ENCODE measurements at regions not wholly inside any gene's neighbourhood (a gene's known extent, or its start where the extent isn't known, plus 50 kb on each side); places are given as distances from the start of the nearest gene placed in this dataset.
"Not testable (repeated sequence)": the region's sequence is repeated elsewhere in the genome, so short reads cannot be mapped to it uniquely, and the experiment has no call there.

- DNase-seq, result no peak
Measured at GRCh38 chr14:43532825-43533416, 974.2 kb downstream of the FSCB start.

- DNase-seq, result no peak
Measured at GRCh38 chr14:43528321-43528720, 978.8 kb downstream of the FSCB start.

- no peak for DNase-seq
Measured at GRCh38 chr14:43525658-43526057, 981.4 kb downstream of the FSCB start.

GRCh38 chr14:43522901-43523300 lies 984.2 kb downstream of the FSCB start:
- DNase-seq, result no peak

DNA sequence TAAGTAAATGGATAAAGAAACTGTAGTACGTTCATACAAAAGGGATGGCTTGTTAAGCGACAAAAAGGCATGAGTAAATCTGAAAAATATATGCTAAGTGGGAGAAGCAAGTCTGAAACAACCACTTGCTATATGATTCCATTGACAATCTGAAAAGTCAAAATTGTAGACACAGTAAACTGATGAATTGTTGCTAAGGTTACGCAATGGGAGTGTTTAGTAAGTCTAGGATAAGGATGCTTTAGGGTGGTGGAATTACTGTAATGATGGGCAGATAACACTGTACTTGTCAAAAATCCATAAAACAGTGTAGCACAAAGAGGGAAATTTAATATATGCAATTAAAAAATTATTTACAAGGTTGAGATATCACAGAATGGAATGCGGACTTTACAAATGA lies 984.9 kb downstream of the FSCB start:
- no peak for DNase-seq

- DNase-seq, result no peak
Measured at GRCh38 chr14:43503508-43503907, 1003.6 kb downstream of the FSCB start.

- DNase-seq, result not testable (repeated sequence)
Measured at GRCh38 chr14:43492359-43492758, 1014.7 kb downstream of the FSCB start.

DNA sequence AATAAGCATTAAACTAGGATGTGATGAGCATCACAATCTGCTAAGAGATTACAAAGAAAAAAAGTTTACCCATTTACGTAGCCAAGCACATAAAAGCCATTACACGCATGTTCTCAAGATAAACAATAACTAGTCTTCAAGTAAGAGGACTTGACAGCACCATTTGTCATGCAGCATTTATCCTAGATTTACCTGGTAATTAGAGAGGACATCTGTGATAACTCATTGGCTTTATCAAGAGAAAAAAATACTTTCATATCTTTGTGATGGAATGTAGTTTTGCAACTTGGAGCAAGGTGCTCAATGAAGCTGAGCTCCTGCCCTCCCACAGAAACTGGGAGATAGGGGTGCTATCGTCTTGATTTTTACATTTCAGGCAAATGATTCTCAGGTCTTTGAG lies 1023.7 kb downstream of the FSCB start:
- DNase-seq, result no peak

GRCh38 chr14:43481864-43482263 lies 1025.2 kb downstream of the FSCB start:
- DNase-seq, result no peak

DNA sequence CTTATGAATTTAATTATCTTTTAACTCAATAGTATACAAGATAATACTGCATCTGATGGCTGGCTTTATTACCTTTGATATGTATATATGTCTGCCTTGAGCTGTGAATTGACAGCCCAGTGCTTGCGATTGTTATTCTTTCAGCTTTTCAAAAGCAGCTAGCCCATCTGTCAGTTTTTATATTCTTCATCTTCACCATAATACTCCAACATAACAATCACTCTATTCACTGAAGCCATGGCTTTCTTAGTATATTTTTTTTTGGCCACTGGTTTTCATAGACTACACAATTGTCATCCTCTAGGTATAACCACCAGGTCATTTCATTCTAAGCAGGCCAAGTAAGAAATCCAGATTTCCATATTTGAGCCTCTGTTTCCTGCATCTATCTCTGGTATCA lies 1026.1 kb downstream of the FSCB start:
- DNase-seq, result no peak

- DNase-seq, result no peak
Measured at GRCh38 chr14:43479596-43480195, 1027.4 kb downstream of the FSCB start.

- DNase-seq, result no peak
Measured at GRCh38 chr14:43476822-43477221, 1030.3 kb downstream of the FSCB start.

GRCh38 chr14:43475757-43476156 lies 1031.3 kb downstream of the FSCB start:
- DNase-seq, result no peak

GRCh38 chr14:43471595-43471994 lies 1035.5 kb downstream of the FSCB start:
- no peak for DNase-seq

- no peak for DNase-seq
Measured at GRCh38 chr14:43464968-43465367, 1042.1 kb downstream of the FSCB start.

DNA sequence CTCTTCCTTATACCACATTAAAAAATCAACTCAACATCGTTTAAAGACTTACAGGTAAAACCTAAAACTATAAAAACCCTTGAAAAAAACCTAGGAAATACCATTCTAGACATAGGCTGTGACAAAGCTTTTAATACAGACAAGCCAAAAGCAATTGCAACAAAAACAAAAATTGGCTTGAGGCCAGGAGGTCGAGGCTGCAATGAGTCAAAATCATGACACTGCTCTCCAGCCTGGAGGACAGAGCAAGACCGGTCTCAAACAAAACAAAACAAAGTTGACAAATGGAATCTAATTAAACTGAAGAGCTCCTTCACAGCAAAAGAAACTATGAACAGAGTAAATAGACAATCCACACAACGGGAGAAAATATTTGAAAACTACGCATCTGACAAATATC lies 1057.8 kb downstream of the FSCB start:
- DNase-seq, result no peak

DNA sequence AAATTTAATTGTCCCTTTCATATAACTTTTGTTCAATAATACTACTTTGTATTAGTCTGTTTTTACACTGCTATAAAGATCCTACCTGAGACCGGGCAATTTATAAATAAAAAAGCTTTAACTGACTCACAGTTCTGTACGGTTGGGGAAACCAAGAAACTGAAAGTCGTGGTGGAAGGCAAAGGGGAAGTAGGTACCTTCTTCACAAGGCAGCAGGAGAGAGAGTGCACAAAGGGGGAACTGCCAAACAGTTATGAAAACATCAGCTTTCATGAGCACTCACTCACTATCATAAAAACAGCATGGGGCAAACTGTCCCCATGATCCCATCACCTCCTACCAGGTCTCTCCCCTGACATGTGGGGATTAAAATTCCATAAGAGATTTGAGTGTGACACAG lies 1069.0 kb downstream of the FSCB start:
- no peak for DNase-seq

DNA sequence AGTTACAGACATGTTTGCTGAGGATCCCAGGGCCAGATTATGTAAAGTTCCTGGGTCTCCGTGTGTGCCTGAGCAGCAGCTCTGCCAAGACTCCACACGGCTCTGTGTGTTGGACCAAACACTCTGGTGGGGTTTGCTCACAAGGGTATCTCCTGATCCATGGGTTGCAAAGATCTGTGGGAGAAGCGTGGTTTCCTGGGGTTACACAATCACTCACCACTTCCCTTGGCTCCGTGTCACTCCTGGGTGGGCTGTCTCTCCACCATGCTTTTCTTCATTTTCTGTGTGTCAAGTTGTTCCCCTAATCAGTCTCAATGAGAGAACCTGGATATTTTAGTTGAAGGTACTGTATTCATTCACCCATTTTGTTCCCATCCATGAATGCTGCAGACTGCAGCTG lies 1088.8 kb downstream of the FSCB start:
- DNase-seq, result no peak

GRCh38 chr14:43413084-43413483 lies 1094.0 kb downstream of the FSCB start:
- no peak for DNase-seq

- no peak for DNase-seq
Measured at GRCh38 chr14:43411841-43412240, 1095.2 kb downstream of the FSCB start.

GRCh38 chr14:43410631-43411030 lies 1096.5 kb downstream of the FSCB start:
- no peak for DNase-seq

GRCh38 chr14:43408472-43408871 lies 1098.6 kb downstream of the FSCB start:
- DNase-seq, result no peak

DNA sequence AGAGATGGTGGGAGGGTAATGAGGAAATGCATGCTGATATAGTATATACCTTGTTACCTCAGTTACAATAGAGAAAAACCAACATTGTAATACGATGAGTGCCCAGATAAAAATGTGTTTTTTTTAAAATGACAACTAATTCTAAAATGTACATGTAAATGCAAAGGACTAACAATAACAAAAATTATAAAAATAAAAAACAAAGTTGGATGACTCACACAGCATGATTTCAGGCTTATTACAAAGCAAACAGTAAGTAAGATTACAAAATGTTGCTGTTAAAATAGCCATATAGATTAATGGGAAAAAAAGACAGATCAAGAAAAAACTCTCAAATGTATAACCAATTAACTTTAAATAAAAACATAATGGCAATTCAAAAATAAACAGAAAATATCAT lies 1099.4 kb downstream of the FSCB start:
- DNase-seq, result no peak

- no peak for DNase-seq
Measured at GRCh38 chr14:43406931-43407330, 1100.2 kb downstream of the FSCB start.

GRCh38 chr14:43399289-43399688 lies 1107.8 kb downstream of the FSCB start:
- no peak for DNase-seq
